H1 (cell line): ENCODE measurements at regions not wholly inside any gene's neighbourhood (a gene's known extent, or its start where the extent isn't known, plus 50 kb on each side); places are given as distances from the start of the nearest gene placed in this dataset.

ENCODE experiments used
- CTCF ChIA-PET: fragments of 300-600 bp; sonication (Branson Sonifier 250); formaldehyde crosslinking; loops from one replicate; lab custom pipeline; 2021; ENCODE audit not compliant: partially characterized antibody; lab: Charles Lee
- POLR2A ChIA-PET: fragments of 300-600 bp; sonication (Branson Sonifier 250); formaldehyde crosslinking; loops from one replicate; lab custom pipeline; 2021; ENCODE audit warnings: inconsistent platforms; ENCODE audit not compliant: partially characterized antibody; lab: Charles Lee
- DNase-seq, 2 experiments: peaks; one replicate each; pipeline versions ENCODE4 v3.0.0 to v3.0.0-alpha.2; 2010 to 2022; ENCODE audit warnings: low spot score in 2 of 2, low read depth in 1 of 2, mixed read lengths in 1 of 2
- FAIRE-seq: peaks from 2 replicates; lab custom pipeline; 2011; peaks lifted over from hg19 to GRCh38; lab: Jason Lieb, UNC
- H2AFZ ChIP-seq: 2 replicates; pipeline ENCODE4 v1.8.1; 2012; ENCODE audit warnings: low read length, inconsistent platforms
- H2AK5ac ChIP-seq: 2 replicates; pipeline ENCODE4 v1.6.1; 2013; ENCODE audit warnings: low read depth, low read length
- H2BK120ac ChIP-seq: replicated peaks from 2 replicates; pipeline ENCODE3; 2013; ENCODE audit warnings: low read depth, low read length, inconsistent platforms
- H2BK12ac ChIP-seq: 2 replicates; pipeline ENCODE4 v1.6.1; 2013; ENCODE audit warnings: low read depth, low read length
- H2BK15ac ChIP-seq: 2 replicates; pipeline ENCODE4 v1.6.1; 2013; ENCODE audit warnings: low read length
- H2BK20ac ChIP-seq: 2 replicates; pipeline ENCODE4 v1.6.1; 2013; ENCODE audit warnings: low read length
- H2BK5ac ChIP-seq: 2 replicates; pipeline ENCODE4 v1.6.1; 2013; ENCODE audit warnings: low read depth, low read length
- H3K14ac ChIP-seq: 2 replicates; pipeline ENCODE4 v1.6.1; 2013; ENCODE audit warnings: inconsistent platforms; ENCODE audit not compliant: insufficient read length
- H3K18ac ChIP-seq: 2 replicates; pipeline ENCODE4 v1.6.1; 2013; ENCODE audit warnings: low read length; ENCODE audit errors: extremely low read depth
- H3K23ac ChIP-seq: 2 replicates; pipeline ENCODE4 v1.6.1; 2013; ENCODE audit warnings: inconsistent platforms; ENCODE audit not compliant: insufficient read length
- H3K23me2 ChIP-seq: 2 replicates; pipeline ENCODE4 v1.6.1; 2013; ENCODE audit warnings: low read depth, low read length
- H3K27ac ChIP-seq: 2 replicates; pipeline ENCODE4 v1.6.1; 2011; ENCODE audit warnings: low read depth, low read length, inconsistent platforms
- H3K27me3 ChIP-seq, 4 experiments: replicated peaks in 1 of 4; 1 replicate in 1 of 4; 2 replicates in 3 of 4; pipeline versions ENCODE4 v1.6.1 to v1.8.1; 2011 to 2013; ENCODE audit warnings: low read length in 3 of 4, mild to moderate bottlenecking in 3 of 4, inconsistent platforms in 2 of 4, mixed read lengths in 2 of 4, moderate library complexity in 1 of 4; ENCODE audit not compliant: control insufficient read depth in 3 of 4, insufficient read depth in 3 of 4; ENCODE audit errors: extremely low read depth in 1 of 4
- H3K36me3 ChIP-seq, 4 experiments: 2 replicates each; pipeline versions ENCODE4 v1.6.1 to v1.8.1; 2011 to 2013; ENCODE audit warnings: mild to moderate bottlenecking in 4 of 4, low read length in 3 of 4, moderate library complexity in 2 of 4, control low read depth in 1 of 4, inconsistent platforms in 1 of 4; ENCODE audit not compliant: insufficient read depth in 4 of 4, control insufficient read depth in 2 of 4
- H3K4ac ChIP-seq: replicated peaks from 2 replicates; pipeline ENCODE3; 2013; ENCODE audit warnings: low read length, low read depth, mixed read lengths, inconsistent platforms; ENCODE audit not compliant: insufficient read length
- H3K4me1 ChIP-seq, 4 experiments: replicated peaks in 1 of 4; 1 replicate in 1 of 4; 2 replicates in 3 of 4; pipeline versions ENCODE4 v1.6.1 to v1.8.1; 2011 to 2013; ENCODE audit warnings: low read length in 3 of 4, inconsistent platforms in 2 of 4, mixed read lengths in 1 of 4; ENCODE audit not compliant: insufficient read depth in 4 of 4, control insufficient read depth in 3 of 4
- H3K4me2 ChIP-seq, 2 experiments: 2 replicates each; pipeline versions ENCODE4 v1.6.1 to v1.8.1; 2011 to 2013; ENCODE audit warnings: low read depth in 2 of 2, low read length in 2 of 2, control low read depth in 1 of 2, inconsistent platforms in 1 of 2, mild to moderate bottlenecking in 1 of 2; ENCODE audit not compliant: insufficient read depth in 1 of 2
- H3K4me3 ChIP-seq, 4 experiments: fragments of 200-600, 300-600 bp in 1 of 4; sonication (generic), shearing (Covaris generic), sonication (Bioruptor Twin) in 1 of 4; 2 replicates each; pipeline versions ENCODE4 v1.5.1 to v1.8.1; 2011 to 2016; ENCODE audit warnings: low read length in 4 of 4, low read depth in 3 of 4, control low read depth in 2 of 4, inconsistent platforms in 2 of 4, mild to moderate bottlenecking in 2 of 4, mixed read lengths in 1 of 4, moderate library complexity in 1 of 4; ENCODE audit not compliant: insufficient read depth in 2 of 4; ENCODE audit errors: extremely low read depth in 1 of 4
- H3K56ac ChIP-seq: replicated peaks from 2 replicates; pipeline ENCODE3; 2013; ENCODE audit warnings: low read depth, mild to moderate bottlenecking, mixed read lengths, low read length, inconsistent platforms; ENCODE audit not compliant: insufficient read length
- H3K79me1 ChIP-seq: 2 replicates; pipeline ENCODE4 v1.6.1; 2013; ENCODE audit warnings: low read depth, low read length, control low read depth
- H3K79me2 ChIP-seq, 2 experiments: 2 replicates each; pipeline versions ENCODE4 v1.6.1 to v1.8.1; 2012 to 2013; ENCODE audit warnings: low read length in 2 of 2, mild to moderate bottlenecking in 2 of 2, inconsistent platforms in 1 of 2; ENCODE audit not compliant: insufficient read depth in 2 of 2, control insufficient read depth in 1 of 2
- H3K9ac ChIP-seq, 4 experiments: replicated peaks in 1 of 4; 1 replicate in 1 of 4; 2 replicates in 3 of 4; pipeline versions ENCODE4 v1.6.1 to v1.8.1; 2011 to 2013; ENCODE audit warnings: low read depth in 3 of 4, low read length in 3 of 4, control low read depth in 2 of 4, mild to moderate bottlenecking in 2 of 4, moderate library complexity in 2 of 4, inconsistent platforms in 1 of 4; ENCODE audit errors: extremely low read depth in 1 of 4
- H3K9me3 ChIP-seq, 2 experiments: 2 replicates each; pipeline versions ENCODE4 v1.6.1 to v1.8.1; 2012 to 2013; ENCODE audit warnings: mild to moderate bottlenecking in 2 of 2, moderate library complexity in 2 of 2, control low read depth in 1 of 2, inconsistent platforms in 1 of 2, low read depth in 1 of 2, low read length in 1 of 2, mixed read lengths in 1 of 2; ENCODE audit not compliant: insufficient read depth in 2 of 2
- H4K20me1 ChIP-seq, 2 experiments: replicated peaks in 1 of 2; 2 replicates each; pipeline versions ENCODE3 to v1.8.1; 2011 to 2013; ENCODE audit warnings: inconsistent platforms in 2 of 2, low read length in 2 of 2, mild to moderate bottlenecking in 1 of 2; ENCODE audit not compliant: insufficient read depth in 2 of 2, control insufficient read depth in 1 of 2
- H4K5ac ChIP-seq: 2 replicates; pipeline ENCODE4 v1.6.1; 2013; ENCODE audit warnings: low read length, low read depth, mixed read lengths, inconsistent platforms; ENCODE audit not compliant: insufficient read length
- H4K8ac ChIP-seq: 2 replicates; pipeline ENCODE4 v1.8.0; 2013; ENCODE audit warnings: mild to moderate bottlenecking, moderate library complexity, low read length, inconsistent platforms; ENCODE audit not compliant: insufficient read depth; ENCODE audit errors: extremely low read depth
- H4K91ac ChIP-seq: replicated peaks from 2 replicates; pipeline ENCODE3; 2013; ENCODE audit warnings: low read length, mixed read lengths, inconsistent platforms; ENCODE audit not compliant: insufficient read length
- CHD1 ChIP-seq: IDR thresholded peaks from 2 replicates; pipeline ENCODE4 v1.6.1; 2012; ENCODE audit warnings: low read depth, low read length, improper control_type of control experiment
- CREB1 ChIP-seq: IDR thresholded peaks from 2 replicates; pipeline ENCODE4 v1.6.1; 2012; ENCODE audit warnings: inconsistent platforms
- EZH2 ChIP-seq: fragments of 200-600 bp; sonication (generic); IDR thresholded peaks from 2 replicates; pipeline ENCODE4 v1.7.1; 2012; ENCODE audit warnings: low read depth, mild to moderate bottlenecking, moderate library complexity, low read length, inconsistent platforms; ENCODE audit not compliant: severe bottlenecking
- FOSL1 ChIP-seq: IDR thresholded peaks from 2 replicates; pipeline ENCODE4 v1.6.1; 2011; ENCODE audit warnings: mild to moderate bottlenecking, low read depth, low read length, moderate library complexity; ENCODE audit not compliant: insufficient read depth
- HDAC2 ChIP-seq, 2 experiments: fragments of 300-600 bp in 1 of 2; sonication (generic) in 1 of 2; IDR thresholded peaks; 2 replicates each; pipeline ENCODE4 v1.6.1; 2011 to 2012; ENCODE audit warnings: low read depth in 2 of 2, low read length in 2 of 2, mild to moderate bottlenecking in 2 of 2, moderate library complexity in 2 of 2, borderline replicate concordance in 1 of 2, inconsistent platforms in 1 of 2
- HDAC6 ChIP-seq: IDR thresholded peaks from one replicate; pipeline ENCODE4 v1.7.1; 2012; ENCODE audit warnings: low read depth, mild to moderate bottlenecking, inconsistent platforms, low read length, moderate library complexity
- KDM4A ChIP-seq: IDR thresholded peaks from one replicate; pipeline ENCODE4 v1.7.1; 2012; ENCODE audit warnings: low read depth, mild to moderate bottlenecking, moderate library complexity, low read length, inconsistent platforms; ENCODE audit not compliant: severe bottlenecking
- MAX ChIP-seq: IDR thresholded peaks from 2 replicates; pipeline ENCODE4 v1.6.1; 2012; ENCODE audit warnings: inconsistent platforms
- NRF1 ChIP-seq: IDR thresholded peaks from 2 replicates; pipeline ENCODE4 v1.6.1; 2011; ENCODE audit warnings: mild to moderate bottlenecking, low read depth, low read length, improper control_type of control experiment
- POU5F1 ChIP-seq: IDR thresholded peaks from 2 replicates; pipeline ENCODE4 v1.6.1; 2011; ENCODE audit warnings: low read depth, mild to moderate bottlenecking, low read length, moderate library complexity
- RXRA ChIP-seq: IDR thresholded peaks from 2 replicates; pipeline ENCODE4 v1.6.1; 2011; ENCODE audit warnings: low read depth, mild to moderate bottlenecking, low read length, moderate library complexity; ENCODE audit not compliant: insufficient read depth
- SIRT6 ChIP-seq: IDR thresholded peaks from one replicate; pipeline ENCODE4 v1.7.1; 2012; ENCODE audit warnings: low read length, inconsistent platforms
- SP2 ChIP-seq: IDR thresholded peaks from 2 replicates; pipeline ENCODE4 v1.6.1; 2012; ENCODE audit warnings: mild to moderate bottlenecking, low read length, inconsistent platforms
- SUZ12 ChIP-seq: fragments of 200-600 bp; sonication (generic); IDR thresholded peaks from 2 replicates; pipeline ENCODE4 v1.6.1; 2012; ENCODE audit warnings: mild to moderate bottlenecking, inconsistent platforms, low read length, moderate library complexity, mixed read lengths
- TAF7 ChIP-seq: optimal IDR thresholded peaks from 2 replicates; pipeline ENCODE3; 2011; ENCODE audit warnings: low read depth, mild to moderate bottlenecking, inconsistent platforms, low read length, moderate library complexity, borderline replicate concordance
- TBP ChIP-seq: IDR thresholded peaks from 2 replicates; pipeline ENCODE4 v1.6.1; 2011; ENCODE audit warnings: low read depth, low read length, improper control_type of control experiment
- WGBS, 2 experiments: shearing (Covaris generic) in 1 of 2; methylation state at CpG; one replicate each; pipeline versions ENCODE4 v1.1.6 to v1.1.7; 2013 to 2015; ENCODE audit warnings: low lambda C conversion rate in 2 of 2, mixed read lengths in 2 of 2, inconsistent platforms in 1 of 2, low coverage in 1 of 2, missing lambda C conversion rate in 1 of 2; ENCODE audit not compliant: insufficient replicate concordance in 2 of 2, insufficient coverage in 1 of 2, insufficient read length in 1 of 2; ENCODE audit errors: extremely low coverage in 1 of 2, missing lambda C conversion rate in 1 of 2; 5-methylcytosine and 5-hydroxymethylcytosine counted together

- H3K56ac ChIP-seq = no peak overlapping the region
- DNase-seq (no peak), FAIRE-seq (no peak)
- H4K8ac ChIP-seq = no peak overlapping the region
- H2BK15ac ChIP-seq = no peak overlapping the region
- H3K79me2 ChIP-seq = no peaks in the 10 kb centered on the region
- H4K5ac ChIP-seq = no peak overlapping the region
- CTCF ChIA-PET = no interaction called here
- H2AFZ ChIP-seq = no peak overlapping the region
- no peak overlapping the region for H4K91ac ChIP-seq
- H2BK120ac ChIP-seq = no peak overlapping the region
- H3K23ac ChIP-seq = no peak overlapping the region
- H3K27ac ChIP-seq = no peak overlapping the region
- no peak overlapping the region for H3K4me2 ChIP-seq
- no peak overlapping the region for H3K4ac ChIP-seq
- no peak overlapping the region for H2BK20ac ChIP-seq
- H3K14ac ChIP-seq = no peak overlapping the region
- H2AK5ac ChIP-seq = no peak overlapping the region
- no peaks in the 10 kb centered on the region for H3K23me2 ChIP-seq
- 93% methylated on average over 4 of the region's 4 CpGs; no CpG with 5 or more reads in 1 of the 2 experiments for WGBS, 2 experiments
- no peaks in the 10 kb centered on the region for H3K36me3 ChIP-seq
- no peaks in the 10 kb centered on the region for H3K4me1 ChIP-seq
- no peak overlapping the region for H2BK12ac ChIP-seq
- POLR2A ChIA-PET = no interaction called here
- H3K9ac ChIP-seq = no peak overlapping the region
- no peak overlapping the region for H2BK5ac ChIP-seq
- no peaks in the 10 kb centered on the region for H3K9me3 ChIP-seq
- H3K27me3 ChIP-seq = no peaks in the 10 kb centered on the region
- H3K79me1 ChIP-seq = no peaks in the 10 kb centered on the region
- H4K20me1 ChIP-seq = no peaks in the 10 kb centered on the region
- no peak overlapping the region for H3K18ac ChIP-seq
- no peak overlapping the region for H3K4me3 ChIP-seq
- TF ChIP-seq CREB1 (no peak), RXRA (no peak), KDM4A (no peak), SUZ12 (no peak), EZH2 (no peak), TAF7 (no peak), NRF1 (no peak), CHD1 (no peak), HDAC2 (IDR thresholded peaks at IDR 0.05; ENCODE audit: borderline replicate concordance in 1 of 2, low read depth in 2 of 2, low read length in 2 of 2) (no peak), SIRT6 (no peak), MAX (no peak), SP2 (no peak), TBP (no peak), FOSL1 (no peak), HDAC6 (no peak), POU5F1 (no peak)
These were observed 62.6 kb upstream of the ACSL4 start for GRCh38 chrX:109795682-109796081.
